ENCODE measurements at regions not wholly inside any gene's neighbourhood (a gene's known extent, or its start where the extent isn't known, plus 50 kb on each side); places are given as distances from the start of the nearest gene placed in this dataset.

- Histone ChIP-seq H3K27me3 (ENCODE audit: insufficient read depth, low read length) (no peaks in the 10 kb centered on the region), H3K9me3 (ENCODE audit: control insufficient read depth, low read depth, low read length) (no peaks in the 10 kb centered on the region), H2AFZ (ENCODE audit: low read length) (no peak overlapping the region), H3K4ac (ENCODE audit: low read depth, low read length) (no peak overlapping the region), H2BK20ac (ENCODE audit: low read depth, low read length, poor library complexity, severe bottlenecking) (no peak overlapping the region), H3K4me1 (ENCODE audit: insufficient read depth, low read length) (no peaks in the 10 kb centered on the region), H2BK12ac (ENCODE audit: insufficient read length, low read depth, low read length) (no peak overlapping the region), H3K27ac (ENCODE audit: insufficient read length, low read depth, low read length) (no peak overlapping the region), H3K79me1 (ENCODE audit: insufficient read depth, low read depth, low read length, poor library complexity, severe bottlenecking) (no peaks in the 10 kb centered on the region), H3K23me2 (ENCODE audit: insufficient read length, low read depth, low read length, poor library complexity, severe bottlenecking) (no peaks in the 10 kb centered on the region), H3K18ac (ENCODE audit: insufficient read length, low read depth, low read length) (no peak overlapping the region), H4K5ac (ENCODE audit: insufficient read length, low read depth, low read length) (no peak overlapping the region), H3T11ph (ENCODE audit: low read length) (no peak overlapping the region), H4K8ac (replicated peaks; ENCODE audit: insufficient read length, low read depth, low read length) (no peak overlapping the region), H3K4me2 (ENCODE audit: insufficient read depth, insufficient read length, low read length) (no peak overlapping the region), H3K79me2 (ENCODE audit: insufficient read depth, low read length) (no peaks in the 10 kb centered on the region), H2BK5ac (ENCODE audit: insufficient read length, low read length) (no peak overlapping the region), H2AK5ac (ENCODE audit: insufficient read length, low read length) (no peak overlapping the region), H3K23ac (ENCODE audit: insufficient read length, low read depth, low read length) (no peak overlapping the region), H3K9ac (ENCODE audit: extremely low read depth, insufficient read length, low read length) (no peak overlapping the region), H2BK15ac (ENCODE audit: low read depth, low read length) (no peak overlapping the region), H4K91ac (ENCODE audit: insufficient read length, low read depth, low read length) (no peak overlapping the region), H3K14ac (ENCODE audit: insufficient read depth, low read length) (no peak overlapping the region), H4K20me1 (ENCODE audit: control insufficient read depth, insufficient read depth, insufficient read length) (no peaks in the 10 kb centered on the region), H2BK120ac (ENCODE audit: low read depth, low read length, poor library complexity, severe bottlenecking) (no peak overlapping the region), H3K56ac (ENCODE audit: insufficient read length, low read depth, low read length) (no peak overlapping the region)
- Mint-ChIP-seq H3K4me1 (no peaks in the 10 kb centered on the region), H3K27ac (no peak overlapping the region; a peak in 1 of 7 replicates), H3K27me3 (ENCODE audit: low read depth) (peaks cover 12% of the 10 kb centered on the region), H3K36me3 (ENCODE audit: insufficient read depth in 1 of 3, low read depth in 3 of 3) (no peaks in the 10 kb centered on the region), H3K9me3 (no peaks in the 10 kb centered on the region), H3K4me3 (no peak overlapping the region)
- no peak for TF ChIP-seq CTCF (conservative IDR thresholded peaks at IDR 0.05)
- no CpG with 5 or more reads among the region's 6 CpGs for WGBS (ENCODE audit: extremely low coverage, insufficient read length, low lambda C conversion rate)
- no peak for DNase-seq
Measured at GRCh38 chr15:57816599-57816998, 110.1 kb downstream of the POLR2M start.
